Immature natural killer cell (primary cell): ENCODE measurements at regions not wholly inside any gene's neighbourhood (a gene's known extent, or its start where the extent isn't known, plus 50 kb on each side); places are given as distances from the start of the nearest gene placed in this dataset.

Source experiments
- DNase-seq, 3 donors: peaks; one replicate each; pipeline ENCODE4 v3.0.0; 2022; ENCODE audit warnings: mixed read lengths in 1 of 3
- H3K27ac Mint-ChIP-seq, 6 donors: one replicate each; pipeline ENCODE4 v1.8.0; 2020; ENCODE audit warnings: mixed read lengths in 6 of 6, mild to moderate bottlenecking in 5 of 6, inconsistent platforms in 4 of 6, moderate library complexity in 3 of 6
- H3K27me3 Mint-ChIP-seq, 3 donors: one replicate each; pipeline ENCODE4 v1.8.0; 2020 to 2021; ENCODE audit warnings: low read depth in 3 of 3, mild to moderate bottlenecking in 3 of 3, mixed read lengths in 3 of 3, moderate library complexity in 3 of 3, inconsistent platforms in 1 of 3
- H3K36me3 Mint-ChIP-seq, 3 donors: one replicate each; pipeline ENCODE4 v1.8.0; 2020; ENCODE audit warnings: mixed read lengths in 3 of 3, inconsistent platforms in 2 of 3, mild to moderate bottlenecking in 2 of 3
- H3K4me1 Mint-ChIP-seq, 2 donors: one replicate each; pipeline ENCODE4 v1.8.0; 2020; ENCODE audit warnings: inconsistent platforms in 2 of 2, mild to moderate bottlenecking in 2 of 2, mixed read lengths in 2 of 2, moderate library complexity in 1 of 2
- H3K4me3 Mint-ChIP-seq, 5 donors: one replicate each; pipeline ENCODE4 v1.8.0; 2020; ENCODE audit warnings: mild to moderate bottlenecking in 5 of 5, mixed read lengths in 5 of 5, inconsistent platforms in 3 of 5, moderate library complexity in 3 of 5
- H3K9me3 Mint-ChIP-seq, 6 donors: one replicate each; pipeline ENCODE4 v1.8.0; 2020; ENCODE audit warnings: mild to moderate bottlenecking in 6 of 6, mixed read lengths in 6 of 6, inconsistent platforms in 4 of 6, moderate library complexity in 3 of 6

DNA sequence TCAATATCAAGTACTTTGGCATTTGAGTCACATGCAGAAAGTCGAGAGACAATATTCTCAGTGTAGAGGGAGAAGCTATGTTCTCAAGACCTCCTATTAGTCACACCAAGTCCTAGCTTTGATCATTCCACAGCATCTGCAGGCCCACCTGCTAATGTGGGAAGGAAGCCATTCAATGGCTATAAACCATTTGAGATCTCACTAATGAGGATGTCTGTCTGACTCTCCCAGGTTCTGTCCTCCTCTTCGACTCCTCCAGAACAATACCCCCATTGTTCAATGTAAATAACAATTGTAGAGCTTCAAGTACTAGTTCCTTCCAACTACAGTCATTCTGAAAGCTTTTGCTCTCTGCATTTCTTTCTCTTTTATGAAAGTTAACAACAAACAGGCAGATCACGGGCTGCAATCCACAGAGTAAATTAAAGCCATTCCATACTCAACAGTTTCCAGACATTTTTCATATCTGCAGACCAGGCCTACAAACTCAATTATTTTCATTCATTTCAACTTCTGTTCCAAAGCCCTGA is 140.2 kb upstream of the EDNRA start:
- peaks cover 0 to 4% (median 0%) of the 10 kb centered on the region in 3 donors for H3K36me3 Mint-ChIP-seq

DNA sequence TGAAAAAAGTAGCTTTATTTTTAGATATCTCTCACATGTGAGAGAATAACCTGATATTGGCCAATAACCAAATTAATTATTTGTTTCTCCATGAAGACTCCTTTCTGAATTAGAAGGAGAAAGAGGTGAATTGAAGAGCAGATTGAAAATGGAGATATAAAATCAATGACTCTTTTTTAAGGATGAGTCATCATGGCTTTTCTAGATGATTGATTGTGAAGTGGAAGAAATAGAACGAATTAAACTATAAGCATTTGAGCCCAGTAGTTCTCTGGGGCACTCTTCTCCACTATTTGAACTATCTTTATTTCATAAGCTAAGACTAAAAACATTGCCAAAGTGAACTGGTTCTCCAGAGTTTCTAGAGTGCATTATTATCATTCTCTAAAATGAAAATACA is 137.2 kb upstream of the EDNRA start:
- DNase-seq: no peak
- H3K36me3 Mint-ChIP-seq: peaks cover 0 to 4% (median 0%) of the 10 kb centered on the region in 3 donors
- H3K27ac Mint-ChIP-seq: no peak overlapping the region
- no peak overlapping the region for H3K4me3 Mint-ChIP-seq
- peaks cover 4 to 10% (median 5%) of the 10 kb centered on the region in 6 donors for H3K9me3 Mint-ChIP-seq
- H3K4me1 Mint-ChIP-seq: no peaks in the 10 kb centered on the region
- peaks cover 0 to 2% (median 0%) of the 10 kb centered on the region in 3 donors for H3K27me3 Mint-ChIP-seq

More for the DNA sequence above, 140.2 kb upstream of the EDNRA start:
- Mint-ChIP-seq H3K27ac (no peak overlapping the region), H3K27me3 (peaks cover 0 to 2% (median 2%) of the 10 kb centered on the region in 3 donors), H3K4me1 (no peaks in the 10 kb centered on the region), H3K4me3 (no peak overlapping the region), H3K9me3 (peaks cover 2 to 13% (median 6%) of the 10 kb centered on the region in 6 donors)
- no peak for DNase-seq

GRCh38 chr4:147345662-147346061 is 135.2 kb upstream of the EDNRA start:
- Mint-ChIP-seq H3K27me3 (peaks cover 0 to 2% (median 1%) of the 10 kb centered on the region in 3 donors), H3K27ac (no peak overlapping the region), H3K36me3 (peaks cover 0 to 4% (median 0%) of the 10 kb centered on the region in 3 donors), H3K9me3 (peaks cover 4 to 15% (median 7%) of the 10 kb centered on the region in 6 donors), H3K4me1 (no peaks in the 10 kb centered on the region), H3K4me3 (no peak overlapping the region)
- DNase-seq: no peak

DNA sequence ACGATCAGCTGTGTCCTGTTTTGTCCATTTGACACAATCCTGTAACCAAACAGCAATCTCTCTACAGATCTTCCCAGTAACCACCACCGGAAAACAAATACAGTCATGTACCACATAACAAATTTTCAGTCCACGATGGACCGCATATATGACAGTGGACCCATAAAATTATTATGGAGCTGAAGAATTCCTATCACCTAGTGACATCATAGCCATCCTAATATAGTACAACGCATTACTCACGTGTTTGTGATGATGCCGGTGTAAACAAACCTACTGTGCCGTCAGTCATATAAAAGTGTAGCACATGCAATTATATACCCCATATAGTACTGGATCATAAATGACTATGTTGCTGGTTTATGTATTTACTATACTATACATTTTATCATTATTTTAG is 133.7 kb upstream of the EDNRA start:
- Mint-ChIP-seq H3K27me3 (peaks cover 0 to 2% (median 0%) of the 10 kb centered on the region in 3 donors), H3K36me3 (peaks cover 0 to 1% (median 0%) of the 10 kb centered on the region in 3 donors), H3K9me3 (peaks cover 1 to 11% (median 4%) of the 10 kb centered on the region in 6 donors), H3K27ac (no peak overlapping the region), H3K4me1 (no peaks in the 10 kb centered on the region), H3K4me3 (no peak overlapping the region)
- no peak for DNase-seq

DNA sequence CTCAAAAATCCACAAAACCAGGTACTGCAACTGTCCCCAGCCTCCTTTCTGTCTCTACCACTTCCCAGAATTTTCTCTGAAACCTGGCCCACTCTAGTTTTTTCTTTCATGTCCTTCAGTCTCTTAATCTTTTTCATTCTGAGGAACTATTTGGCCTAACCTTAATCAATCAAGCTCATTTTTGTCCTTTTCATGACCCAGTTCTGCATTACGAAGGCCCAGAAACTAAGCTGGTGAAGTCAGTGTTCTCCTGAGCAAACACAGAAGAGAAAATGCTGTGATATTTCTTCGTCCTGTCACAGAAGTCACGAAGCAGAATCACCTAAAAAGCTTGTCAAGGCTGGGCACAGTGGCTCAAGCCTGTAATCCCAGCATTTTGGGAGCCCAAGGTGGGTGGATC is 131.7 kb upstream of the EDNRA start:
- no peaks in the 10 kb centered on the region for H3K4me1 Mint-ChIP-seq
- DNase-seq: no peak
- no peak overlapping the region for H3K4me3 Mint-ChIP-seq
- H3K9me3 Mint-ChIP-seq: peaks cover 1 to 9% (median 4%) of the 10 kb centered on the region in 6 donors
- no peak overlapping the region for H3K27ac Mint-ChIP-seq
- peaks cover 0 to 2% (median 0%) of the 10 kb centered on the region in 3 donors for H3K27me3 Mint-ChIP-seq
- H3K36me3 Mint-ChIP-seq: no peaks in the 10 kb centered on the region

- H3K4me3 Mint-ChIP-seq: no peak overlapping the region
- H3K27ac Mint-ChIP-seq: no peak overlapping the region
- DNase-seq: no peak
- H3K9me3 Mint-ChIP-seq: peaks cover 1 to 9% (median 4%) of the 10 kb centered on the region in 6 donors
- H3K27me3 Mint-ChIP-seq: peaks cover 0 to 2% (median 0%) of the 10 kb centered on the region in 3 donors
- H3K4me1 Mint-ChIP-seq: no peaks in the 10 kb centered on the region
- H3K36me3 Mint-ChIP-seq: no peaks in the 10 kb centered on the region
Observed at GRCh38 chr4:147351083-147351787, 129.7 kb upstream of the EDNRA start.

DNA sequence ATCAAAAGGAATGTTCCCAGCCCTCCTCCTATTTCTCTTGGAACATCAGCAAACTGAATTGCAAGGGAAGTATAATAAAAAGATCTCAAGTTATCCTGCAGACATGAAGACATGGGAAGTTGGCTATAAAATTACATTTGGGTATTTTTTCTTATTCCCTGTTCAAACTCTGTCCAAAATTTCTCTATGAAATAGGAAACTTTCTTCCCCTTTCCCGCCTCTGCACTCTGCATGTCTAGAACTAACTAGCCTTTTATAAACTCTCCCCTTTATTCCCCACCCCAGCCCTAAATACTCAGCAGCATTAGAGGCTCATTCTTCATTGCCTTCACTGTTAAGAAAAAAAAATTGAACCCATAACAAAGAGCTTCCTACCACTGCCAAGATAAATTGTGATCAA is 126.7 kb upstream of the EDNRA start:
- peaks cover 1 to 5% (median 3%) of the 10 kb centered on the region in 6 donors for H3K9me3 Mint-ChIP-seq
- no peaks in the 10 kb centered on the region for H3K4me1 Mint-ChIP-seq
- DNase-seq: no peak
- H3K27me3 Mint-ChIP-seq: peaks cover 0 to 2% (median 0%) of the 10 kb centered on the region in 3 donors
- no peaks in the 10 kb centered on the region for H3K36me3 Mint-ChIP-seq
- H3K27ac Mint-ChIP-seq: no peak overlapping the region
- H3K4me3 Mint-ChIP-seq: no peak overlapping the region

GRCh38 chr4:147355032-147355656 is 125.8 kb upstream of the EDNRA start:
- no peak for DNase-seq
- Mint-ChIP-seq H3K27ac (no peak overlapping the region), H3K27me3 (no peaks in the 10 kb centered on the region), H3K36me3 (no peaks in the 10 kb centered on the region), H3K4me3 (no peak overlapping the region), H3K4me1 (no peaks in the 10 kb centered on the region), H3K9me3 (peaks cover 0 to 5% (median under 1%) of the 10 kb centered on the region in 6 donors)

DNA sequence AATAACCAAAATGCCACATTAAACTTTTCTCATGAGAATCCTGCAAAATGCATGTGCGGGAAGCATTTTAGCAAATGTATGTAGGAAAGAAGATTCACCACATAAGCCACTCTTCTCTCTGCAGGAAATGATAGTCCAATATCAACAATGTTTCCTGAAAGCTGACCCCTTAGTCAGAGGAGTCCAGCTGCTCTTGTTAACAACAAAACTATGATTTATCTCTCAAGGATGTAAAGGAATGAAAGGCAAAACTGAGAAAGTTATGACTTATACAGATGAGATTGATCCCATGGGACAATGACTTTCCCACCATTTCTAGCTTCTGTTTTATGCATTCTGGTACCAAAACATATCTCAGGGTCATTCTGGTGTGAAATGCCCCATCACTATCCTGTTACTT is 125.0 kb upstream of the EDNRA start:
- DNase-seq: no peak
- H3K4me1 Mint-ChIP-seq: no peaks in the 10 kb centered on the region
- no peaks in the 10 kb centered on the region for H3K36me3 Mint-ChIP-seq
- peaks cover 0 to 5% (median under 1%) of the 10 kb centered on the region in 6 donors for H3K9me3 Mint-ChIP-seq
- no peak overlapping the region for H3K27ac Mint-ChIP-seq
- H3K27me3 Mint-ChIP-seq: no peaks in the 10 kb centered on the region
- H3K4me3 Mint-ChIP-seq: no peak overlapping the region

DNA sequence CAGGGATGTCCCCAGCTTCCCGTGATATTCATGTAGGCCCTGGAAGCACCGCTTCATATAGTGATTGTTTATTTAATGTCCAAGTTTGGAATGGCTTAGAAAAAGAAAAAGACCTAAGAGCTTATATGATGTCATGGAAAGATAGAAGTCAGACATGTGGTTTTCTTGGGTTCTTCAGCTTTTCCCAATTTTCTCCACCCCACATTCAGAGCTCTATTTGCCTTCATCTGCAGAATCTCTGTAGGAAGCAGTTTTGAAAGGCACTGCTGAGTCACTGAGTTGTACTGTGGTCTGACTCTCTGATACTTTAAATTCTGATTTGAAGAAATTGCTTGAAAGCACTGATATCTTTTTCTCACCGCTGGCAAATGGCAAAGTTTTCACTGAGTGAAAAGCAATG is 120.6 kb upstream of the EDNRA start:
- no peaks in the 10 kb centered on the region for H3K4me1 Mint-ChIP-seq
- H3K36me3 Mint-ChIP-seq: no peaks in the 10 kb centered on the region
- no peak overlapping the region for H3K4me3 Mint-ChIP-seq
- peaks cover 3 to 9% (median 6%) of the 10 kb centered on the region in 6 donors for H3K9me3 Mint-ChIP-seq
- H3K27ac Mint-ChIP-seq: no peak overlapping the region
- DNase-seq: no peak
- H3K27me3 Mint-ChIP-seq: no peaks in the 10 kb centered on the region

DNA sequence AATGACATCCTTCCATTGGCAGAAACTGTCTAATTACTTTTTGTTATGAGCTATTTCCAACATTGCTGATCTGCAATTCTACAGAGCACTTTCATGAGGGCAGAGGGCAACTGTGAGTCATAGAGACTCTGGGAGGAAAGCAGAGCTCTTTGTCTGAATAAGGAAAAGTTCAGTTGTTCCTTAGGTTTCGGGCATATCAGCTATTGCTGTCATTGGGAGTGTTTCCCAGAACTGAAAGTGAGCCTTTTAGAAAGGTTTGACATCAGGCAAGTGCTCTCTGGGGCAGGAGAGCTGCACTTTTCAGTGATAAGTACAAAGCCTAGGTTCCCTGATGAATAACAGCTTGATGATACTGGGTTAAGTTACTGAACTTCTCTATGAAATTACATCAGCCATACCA is 119.2 kb upstream of the EDNRA start:
- Mint-ChIP-seq H3K27ac (no peak overlapping the region), H3K36me3 (no peaks in the 10 kb centered on the region), H3K4me1 (no peaks in the 10 kb centered on the region), H3K27me3 (no peaks in the 10 kb centered on the region), H3K4me3 (no peak overlapping the region), H3K9me3 (peaks cover 3 to 9% (median 6%) of the 10 kb centered on the region in 6 donors)
- no peak for DNase-seq

GRCh38 chr4:147362938-147363337 is 118.0 kb upstream of the EDNRA start:
- no peaks in the 10 kb centered on the region for H3K27me3 Mint-ChIP-seq
- no peak overlapping the region for H3K27ac Mint-ChIP-seq
- no peak for DNase-seq
- H3K4me3 Mint-ChIP-seq: no peak overlapping the region
- H3K9me3 Mint-ChIP-seq: peaks cover 2 to 11% (median 6%) of the 10 kb centered on the region in 6 donors
- no peaks in the 10 kb centered on the region for H3K4me1 Mint-ChIP-seq
- H3K36me3 Mint-ChIP-seq: no peaks in the 10 kb centered on the region

GRCh38 chr4:147363514-147363913 is 117.4 kb upstream of the EDNRA start:
- DNase-seq: no peak
- no peaks in the 10 kb centered on the region for H3K27me3 Mint-ChIP-seq
- no peaks in the 10 kb centered on the region for H3K36me3 Mint-ChIP-seq

GRCh38 chr4:147365396-147365795 is 115.5 kb upstream of the EDNRA start:
- H3K9me3 Mint-ChIP-seq: peaks cover 2 to 12% (median 6%) of the 10 kb centered on the region in 6 donors
- H3K36me3 Mint-ChIP-seq: no peaks in the 10 kb centered on the region
- H3K4me1 Mint-ChIP-seq: no peaks in the 10 kb centered on the region
- H3K27me3 Mint-ChIP-seq: no peaks in the 10 kb centered on the region
- no peak overlapping the region for H3K4me3 Mint-ChIP-seq
- H3K27ac Mint-ChIP-seq: no peak overlapping the region
- no peak for DNase-seq

More at GRCh38 chr4:147363514-147363913, 117.4 kb upstream of the EDNRA start:
- H3K4me3 Mint-ChIP-seq: no peak overlapping the region
- H3K4me1 Mint-ChIP-seq: no peaks in the 10 kb centered on the region
- H3K27ac Mint-ChIP-seq: no peak overlapping the region
- H3K9me3 Mint-ChIP-seq: peaks cover 2 to 15% (median 6%) of the 10 kb centered on the region in 6 donors
